Peyer's patch (tissue), 4 donors: ENCODE measurements at regions not wholly inside any gene's neighbourhood (a gene's known extent, or its start where the extent isn't known, plus 50 kb on each side); places are given as distances from the start of the nearest gene placed in this dataset.

Experiments used
- POLR2A ChIP-seq, 2 donors: fragments of 450-650 bp; IDR thresholded peaks; one replicate each; pipeline ENCODE4 v1.5.1; 2017; ENCODE audit warnings: antibody characterized with exemption in 2 of 2, mild to moderate bottlenecking in 2 of 2, moderate library complexity in 2 of 2
- TF ChIP-seq, protein P1 (sequence below), 6 experiments: fragments of 450-650 bp in 4 of 6; fragments of 200-600 bp in 2 of 6; sonication (generic) in 1 of 6; IDR thresholded peaks; one replicate each; pipeline ENCODE4 v1.5.1; 2017 to 2019; ENCODE audit warnings: antibody characterized with exemption in 6 of 6, mild to moderate bottlenecking in 3 of 6, moderate library complexity in 1 of 6

DNA sequence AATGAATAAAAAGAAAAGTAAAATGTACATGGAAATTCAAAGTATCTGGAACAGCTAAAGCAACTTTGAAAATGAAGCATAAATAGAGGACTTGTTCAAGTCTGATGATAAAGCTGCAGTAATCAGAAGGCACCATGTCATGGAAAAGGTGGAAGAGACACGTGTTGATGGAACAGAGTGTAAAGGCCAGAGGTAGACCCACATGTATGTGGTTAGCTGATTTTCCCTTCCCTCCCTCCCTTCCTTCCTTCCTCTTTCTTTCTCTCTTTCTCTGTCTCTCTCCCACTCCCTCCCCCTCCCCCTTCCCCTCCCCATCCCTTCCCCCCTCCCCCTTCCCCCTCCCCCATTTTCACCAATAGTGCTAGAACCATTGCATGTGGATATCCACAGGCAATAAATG, 58.7 kb upstream of the FCN1 start:
- TF ChIP-seq, protein P1, sequence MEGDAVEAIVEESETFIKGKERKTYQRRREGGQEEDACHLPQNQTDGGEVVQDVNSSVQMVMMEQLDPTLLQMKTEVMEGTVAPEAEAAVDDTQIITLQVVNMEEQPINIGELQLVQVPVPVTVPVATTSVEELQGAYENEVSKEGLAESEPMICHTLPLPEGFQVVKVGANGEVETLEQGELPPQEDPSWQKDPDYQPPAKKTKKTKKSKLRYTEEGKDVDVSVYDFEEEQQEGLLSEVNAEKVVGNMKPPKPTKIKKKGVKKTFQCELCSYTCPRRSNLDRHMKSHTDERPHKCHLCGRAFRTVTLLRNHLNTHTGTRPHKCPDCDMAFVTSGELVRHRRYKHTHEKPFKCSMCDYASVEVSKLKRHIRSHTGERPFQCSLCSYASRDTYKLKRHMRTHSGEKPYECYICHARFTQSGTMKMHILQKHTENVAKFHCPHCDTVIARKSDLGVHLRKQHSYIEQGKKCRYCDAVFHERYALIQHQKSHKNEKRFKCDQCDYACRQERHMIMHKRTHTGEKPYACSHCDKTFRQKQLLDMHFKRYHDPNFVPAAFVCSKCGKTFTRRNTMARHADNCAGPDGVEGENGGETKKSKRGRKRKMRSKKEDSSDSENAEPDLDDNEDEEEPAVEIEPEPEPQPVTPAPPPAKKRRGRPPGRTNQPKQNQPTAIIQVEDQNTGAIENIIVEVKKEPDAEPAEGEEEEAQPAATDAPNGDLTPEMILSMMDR (IDR thresholded peaks at IDR 0.05), result no peak
- TF ChIP-seq POLR2A (IDR thresholded peaks at IDR 0.05), result no peak
